ENCODE measurements at regions not wholly inside any gene's neighbourhood (a gene's known extent, or its start where the extent isn't known, plus 50 kb on each side); places are given as distances from the start of the nearest gene placed in this dataset.

GRCh38 chr11:29271616-29272015 lies 745.2 kb downstream of the KCNA4 start:
- DNase-seq (ENCODE audit: low spot score): no peak
- in situ Hi-C loops (cut with MboI; ENCODE audit: low sequenced_read_pairs, unreplicated experiment): no loop called here
- TF ChIP-seq CTCF (IDR thresholded peaks at IDR 0.05; ENCODE audit: borderline replicate concordance, control extremely low read depth, extremely low read depth, insufficient read depth, missing control alignments): no peak

GRCh38 chr11:29268733-29269132 lies 748.1 kb downstream of the KCNA4 start:
- in situ Hi-C loops (cut with MboI; ENCODE audit: low sequenced_read_pairs, unreplicated experiment): no loop called here
- no peak for TF ChIP-seq CTCF (IDR thresholded peaks at IDR 0.05; ENCODE audit: borderline replicate concordance, control extremely low read depth, extremely low read depth, insufficient read depth, missing control alignments)
- no peak for DNase-seq (ENCODE audit: low spot score)

- in situ Hi-C loops (cut with MboI; ENCODE audit: low sequenced_read_pairs, unreplicated experiment): no loop called here
- DNase-seq (ENCODE audit: low spot score): no peak
- TF ChIP-seq CTCF (IDR thresholded peaks at IDR 0.05; ENCODE audit: borderline replicate concordance, control extremely low read depth, extremely low read depth, insufficient read depth, missing control alignments): no peak
These were observed 751.0 kb downstream of the KCNA4 start for GRCh38 chr11:29265792-29266191.

GRCh38 chr11:29265381-29265780 lies 751.4 kb downstream of the KCNA4 start:
- DNase-seq (ENCODE audit: low spot score): no peak
- in situ Hi-C loops (cut with MboI; ENCODE audit: low sequenced_read_pairs, unreplicated experiment): no loop called here
- TF ChIP-seq CTCF (IDR thresholded peaks at IDR 0.05; ENCODE audit: borderline replicate concordance, control extremely low read depth, extremely low read depth, insufficient read depth, missing control alignments): no peak

- no peak for TF ChIP-seq CTCF (IDR thresholded peaks at IDR 0.05; ENCODE audit: borderline replicate concordance, control extremely low read depth, extremely low read depth, insufficient read depth, missing control alignments)
- in situ Hi-C loops (cut with MboI; ENCODE audit: low sequenced_read_pairs, unreplicated experiment): no loop called here
- DNase-seq (ENCODE audit: low spot score): no peak
These were observed 752.7 kb downstream of the KCNA4 start for GRCh38 chr11:29263971-29264682.

GRCh38 chr11:29261831-29262230 lies 755.0 kb downstream of the KCNA4 start:
- no peak for DNase-seq (ENCODE audit: low spot score)
- TF ChIP-seq CTCF (IDR thresholded peaks at IDR 0.05; ENCODE audit: borderline replicate concordance, control extremely low read depth, extremely low read depth, insufficient read depth, missing control alignments): no peak
- in situ Hi-C loops (cut with MboI; ENCODE audit: low sequenced_read_pairs, unreplicated experiment): no loop called here

All from GM13976 (cell line).